Upper lobe of left lung (tissue), 6 donors: ENCODE measurements at regions not wholly inside any gene's neighbourhood (a gene's known extent, or its start where the extent isn't known, plus 50 kb on each side); places are given as distances from the start of the nearest gene placed in this dataset.

Source experiments
- ATAC-seq, 2 donors: fragments of 200-7000 bp; cut with Tn5 transposase; one replicate each; pipeline ENCODE4 v1.9.1; 2022; ENCODE audit warnings: mild to moderate bottlenecking in 2 of 2, moderate library complexity in 2 of 2; ENCODE audit not compliant: low FRiP score in 2 of 2
- DNase-seq, 2 donors: peaks; one replicate each; pipeline ENCODE4 v3.0.0-alpha.2; 2019 to 2020
- H3K27ac ChIP-seq, 4 donors: fragments of 200-600 bp; sonication (generic); one replicate each; pipeline ENCODE4 v1.5.1; 2016 to 2019
- H3K27me3 ChIP-seq, 4 donors: fragments of 200-600 bp; sonication (generic); one replicate each; pipeline ENCODE4 v1.5.1; 2017 to 2019
- H3K36me3 ChIP-seq, 4 donors: fragments of 200-600 bp; sonication (generic); one replicate each; pipeline ENCODE4 v1.5.1; 2016 to 2019
- H3K4me1 ChIP-seq, 4 donors: fragments of 200-600 bp; sonication (generic); one replicate each; pipeline ENCODE4 v1.5.1; 2018 to 2019
- H3K4me3 ChIP-seq, 4 donors: fragments of 200-600 bp; sonication (generic); one replicate each; pipeline ENCODE4 v1.5.1; 2017 to 2019; ENCODE audit warnings: mild to moderate bottlenecking in 2 of 4, moderate library complexity in 1 of 4
- H3K9me3 ChIP-seq, 4 donors: fragments of 200-600 bp; sonication (generic); one replicate each; pipeline ENCODE4 v1.5.1; 2018 to 2019
- EP300 ChIP-seq, 4 donors: sonication (generic); formaldehyde crosslinking; IDR thresholded peaks; one replicate each; pipeline ENCODE4 v1.5.1; 2017; ENCODE audit warnings: antibody characterized with exemption in 4 of 4, control low read depth in 2 of 4
- POLR2A ChIP-seq, 4 donors: fragments of 450-650 bp; IDR thresholded peaks; one replicate each; pipeline ENCODE4 v1.5.1; 2016 to 2017; ENCODE audit warnings: antibody characterized with exemption in 4 of 4, mild to moderate bottlenecking in 2 of 4
- POLR2AphosphoS5 ChIP-seq, 2 donors: sonication (generic); formaldehyde crosslinking; IDR thresholded peaks; one replicate each; pipeline ENCODE4 v1.5.1; 2017; ENCODE audit warnings: antibody characterized with exemption in 2 of 2
- WGBS, 2 donors: methylation state at CpG; one replicate each; pipeline ENCODE4 v1.1.5; 2017 to 2018; 5-methylcytosine and 5-hydroxymethylcytosine counted together
- TF ChIP-seq, protein P1 (sequence below), 6 experiments: fragments of 450-650 bp in 4 of 6; fragments of 200-600 bp in 2 of 6; sonication (generic) in 2 of 6; IDR thresholded peaks; one replicate each; pipeline ENCODE4 v1.5.1; 2016 to 2019; ENCODE audit warnings: antibody characterized with exemption in 6 of 6
- donor health status: DM: no; HTN: no; CAD: no; lungs with moderate emphysema.
- donor health status: DM: no; HTN: yes; CAD: no; lungs with severe emphysema.

DNA sequence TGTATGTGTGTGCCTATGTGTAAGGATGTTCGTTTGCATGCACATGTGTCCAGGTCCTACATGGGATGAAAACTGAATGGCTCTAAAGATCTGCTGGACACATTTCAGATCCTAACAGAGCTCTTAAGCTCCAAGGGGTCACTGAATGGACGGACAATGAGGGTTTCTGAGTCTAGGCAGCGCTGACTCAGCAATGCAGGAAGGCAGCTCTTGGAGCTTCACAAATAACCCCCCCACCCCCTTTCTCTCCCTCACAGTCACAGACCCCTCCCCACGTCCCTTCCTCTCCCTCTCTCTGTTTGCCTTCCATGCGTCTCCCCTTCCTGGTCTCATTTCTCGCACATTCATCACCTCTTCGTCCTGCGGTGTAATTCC is 369.8 kb downstream of the PREX1 start:
- 84 to 86% methylated on average over 8 of the region's 8 CpGs for WGBS, 2 donors
- H3K27ac ChIP-seq, result no peak overlapping the region
- H3K4me3 ChIP-seq, result no peak overlapping the region
- H3K4me1 ChIP-seq, result no peaks in the 10 kb centered on the region
- DNase-seq (no peak), ATAC-seq (no peak)
- no peaks in the 10 kb centered on the region for H3K27me3 ChIP-seq
- no peaks in the 10 kb centered on the region for H3K36me3 ChIP-seq
- no peaks in the 10 kb centered on the region for H3K9me3 ChIP-seq
- TF ChIP-seq EP300 (IDR thresholded peaks at IDR 0.05), result no peak
- TF ChIP-seq POLR2AphosphoS5 (IDR thresholded peaks at IDR 0.05), result no peak
- TF ChIP-seq, protein P1, sequence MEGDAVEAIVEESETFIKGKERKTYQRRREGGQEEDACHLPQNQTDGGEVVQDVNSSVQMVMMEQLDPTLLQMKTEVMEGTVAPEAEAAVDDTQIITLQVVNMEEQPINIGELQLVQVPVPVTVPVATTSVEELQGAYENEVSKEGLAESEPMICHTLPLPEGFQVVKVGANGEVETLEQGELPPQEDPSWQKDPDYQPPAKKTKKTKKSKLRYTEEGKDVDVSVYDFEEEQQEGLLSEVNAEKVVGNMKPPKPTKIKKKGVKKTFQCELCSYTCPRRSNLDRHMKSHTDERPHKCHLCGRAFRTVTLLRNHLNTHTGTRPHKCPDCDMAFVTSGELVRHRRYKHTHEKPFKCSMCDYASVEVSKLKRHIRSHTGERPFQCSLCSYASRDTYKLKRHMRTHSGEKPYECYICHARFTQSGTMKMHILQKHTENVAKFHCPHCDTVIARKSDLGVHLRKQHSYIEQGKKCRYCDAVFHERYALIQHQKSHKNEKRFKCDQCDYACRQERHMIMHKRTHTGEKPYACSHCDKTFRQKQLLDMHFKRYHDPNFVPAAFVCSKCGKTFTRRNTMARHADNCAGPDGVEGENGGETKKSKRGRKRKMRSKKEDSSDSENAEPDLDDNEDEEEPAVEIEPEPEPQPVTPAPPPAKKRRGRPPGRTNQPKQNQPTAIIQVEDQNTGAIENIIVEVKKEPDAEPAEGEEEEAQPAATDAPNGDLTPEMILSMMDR (IDR thresholded peaks at IDR 0.05), result no peak
- TF ChIP-seq POLR2A (IDR thresholded peaks at IDR 0.05), result no peak

DNA sequence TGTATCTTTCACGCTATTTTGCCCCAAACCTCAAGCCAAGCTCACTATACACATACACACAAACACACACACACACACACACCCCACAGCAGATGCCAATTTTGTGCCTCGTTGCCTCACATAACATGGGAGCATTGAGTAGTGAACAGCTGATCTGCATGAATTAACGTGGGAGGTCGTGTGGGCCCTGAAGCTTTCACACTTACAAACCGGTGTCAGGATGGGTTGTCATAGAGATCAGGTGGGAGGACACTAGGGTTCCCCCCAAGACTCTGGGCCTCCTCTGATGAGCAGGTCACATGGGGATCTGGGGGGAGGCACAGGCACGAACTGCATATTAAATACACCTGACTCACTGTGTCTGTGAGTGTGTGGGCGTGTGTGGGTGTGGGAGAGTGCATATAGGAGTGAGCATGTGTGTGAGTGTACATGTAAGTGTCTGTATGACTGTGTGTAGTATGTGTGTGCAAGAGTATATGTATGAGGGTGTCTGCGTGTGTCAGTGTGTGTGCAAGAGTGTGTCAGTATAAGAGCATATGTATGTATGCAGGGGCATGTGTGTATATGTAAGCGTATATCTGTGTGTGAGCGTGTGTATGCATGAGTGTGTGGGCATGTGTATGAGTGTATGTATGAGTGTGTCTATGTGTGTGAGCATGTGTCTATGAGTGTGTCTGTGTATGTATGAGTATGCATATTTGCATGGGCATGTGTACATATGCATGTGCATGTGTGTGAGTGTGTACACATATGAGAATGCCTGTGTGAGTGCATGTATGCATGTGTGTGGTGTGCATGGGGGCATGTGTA is 370.4 kb downstream of the PREX1 start:
- Histone ChIP-seq H3K4me1 (no peaks in the 10 kb centered on the region), H3K27ac (no peak overlapping the region), H3K4me3 (no peak overlapping the region), H3K36me3 (no peaks in the 10 kb centered on the region), H3K9me3 (no peaks in the 10 kb centered on the region), H3K27me3 (no peaks in the 10 kb centered on the region)
- ATAC-seq (no peak), DNase-seq (no peak)
- 79 to 86% methylated on average over 6 to 10 of the region's 10 CpGs for WGBS, 2 donors
- TF ChIP-seq POLR2A (IDR thresholded peaks at IDR 0.05) (no peak), EP300 (IDR thresholded peaks at IDR 0.05) (no peak), POLR2AphosphoS5 (IDR thresholded peaks at IDR 0.05) (no peak)
- TF ChIP-seq, protein P1 (IDR thresholded peaks at IDR 0.05), result no peak

DNA sequence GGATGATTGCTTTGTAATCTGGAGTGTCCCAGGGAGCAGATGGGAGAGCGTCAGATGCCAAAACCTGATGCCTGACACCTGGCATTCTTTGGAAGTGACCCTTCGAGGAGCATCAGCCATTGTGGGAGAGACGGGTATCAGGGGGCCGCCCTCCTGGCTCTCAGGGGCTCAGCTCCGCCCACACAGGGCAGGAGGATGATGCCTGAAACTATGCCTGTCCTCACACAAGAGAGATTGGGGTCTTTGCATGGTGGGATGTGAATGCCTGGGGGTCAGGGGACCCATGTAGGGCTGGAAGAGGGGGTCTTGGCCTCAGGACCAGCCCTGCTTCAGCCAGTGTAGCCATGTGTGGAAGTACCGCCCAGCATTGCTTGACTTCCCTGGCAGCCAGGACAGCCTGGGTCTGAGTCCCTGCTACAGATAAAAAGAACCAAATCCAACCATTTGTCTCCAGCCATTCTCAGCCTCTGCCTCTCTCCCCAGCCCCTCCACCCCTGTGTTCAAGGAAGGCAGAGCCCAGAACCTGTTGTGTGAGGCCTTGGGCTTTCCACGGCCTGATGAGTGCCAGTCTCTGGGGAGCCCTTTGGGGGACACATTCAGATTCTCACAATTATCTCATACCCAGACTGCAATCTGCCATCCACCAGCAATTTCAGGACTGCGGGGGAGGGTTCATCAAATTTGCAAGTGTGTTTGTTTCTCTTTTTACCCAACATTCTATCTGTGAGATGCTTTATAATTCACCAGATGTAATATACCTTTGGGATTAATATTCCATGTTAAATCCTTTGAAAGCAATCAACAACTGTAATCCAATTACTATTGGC is 371.2 kb downstream of the PREX1 start:
- TF ChIP-seq, protein P1 (IDR thresholded peaks at IDR 0.05), result no peak
- TF ChIP-seq POLR2AphosphoS5 (IDR thresholded peaks at IDR 0.05) (no peak), POLR2A (IDR thresholded peaks at IDR 0.05) (no peak), EP300 (IDR thresholded peaks at IDR 0.05) (no peak)
- H3K27ac ChIP-seq, result no peak overlapping the region
- H3K9me3 ChIP-seq, result no peaks in the 10 kb centered on the region
- H3K27me3 ChIP-seq, result no peaks in the 10 kb centered on the region
- ATAC-seq (no peak), DNase-seq (no peak)
- WGBS, 2 donors, result 65 to 71% methylated on average over 6 to 8 of the region's 8 CpGs
- no peaks in the 10 kb centered on the region for H3K36me3 ChIP-seq
- H3K4me1 ChIP-seq, result no peaks in the 10 kb centered on the region
- no peak overlapping the region for H3K4me3 ChIP-seq

DNA sequence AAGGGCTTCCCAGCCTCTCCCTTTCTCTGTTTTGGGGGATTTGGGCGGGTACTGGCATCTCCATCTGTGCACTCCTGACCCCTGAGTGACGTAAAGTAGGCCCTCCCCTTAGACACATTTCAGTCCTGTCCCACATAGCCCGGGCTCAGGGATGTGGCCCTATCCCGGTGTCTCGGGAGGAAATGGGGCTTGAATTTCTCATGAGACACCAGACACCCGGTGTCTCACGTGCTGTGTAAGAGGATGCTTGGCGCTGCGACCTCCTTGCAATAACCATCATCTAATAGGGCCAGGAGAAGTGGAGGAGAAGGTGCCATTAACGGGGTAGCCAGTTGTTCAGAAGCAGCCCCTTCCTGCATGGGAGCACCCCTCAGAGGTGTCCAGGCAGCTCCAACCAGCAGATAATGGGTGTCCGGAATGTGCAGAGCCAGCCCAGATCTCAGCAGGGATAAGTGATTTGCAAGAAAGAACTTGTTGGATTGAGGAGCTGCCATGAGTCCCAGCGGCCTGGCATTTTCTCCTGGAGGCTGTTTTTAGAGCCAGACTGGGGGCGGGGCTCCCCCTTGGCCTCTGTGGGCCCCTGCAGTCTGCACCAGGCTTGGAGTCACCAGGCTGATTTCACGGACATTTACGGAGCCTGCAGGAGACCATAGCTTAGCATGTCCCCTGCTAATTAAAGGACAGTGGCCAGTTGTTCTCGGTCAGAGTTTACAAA is 372.0 kb downstream of the PREX1 start:
- no peak for TF ChIP-seq EP300 (IDR thresholded peaks at IDR 0.05)
- Histone ChIP-seq H3K27ac (no peak overlapping the region), H3K9me3 (no peaks in the 10 kb centered on the region), H3K4me3 (no peak overlapping the region), H3K36me3 (no peaks in the 10 kb centered on the region), H3K4me1 (no peaks in the 10 kb centered on the region), H3K27me3 (no peaks in the 10 kb centered on the region)
- no peak for DNase-seq
- WGBS, 2 donors, result 61% methylated on average over 11 of the region's 16 CpGs; no CpG with 5 or more reads in 1 of the 2 donors
- ATAC-seq, result no peak
